ENCODE measurements at regions not wholly inside any gene's neighbourhood (a gene's known extent, or its start where the extent isn't known, plus 50 kb on each side); places are given as distances from the start of the nearest gene placed in this dataset.
A peak's percentile ranks its signal among the peaks of the same experiment; 100 is the strongest.
"Not testable (repeated sequence)": the region's sequence is repeated elsewhere in the genome, so short reads cannot be mapped to it uniquely, and the experiment has no call there.

DNA sequence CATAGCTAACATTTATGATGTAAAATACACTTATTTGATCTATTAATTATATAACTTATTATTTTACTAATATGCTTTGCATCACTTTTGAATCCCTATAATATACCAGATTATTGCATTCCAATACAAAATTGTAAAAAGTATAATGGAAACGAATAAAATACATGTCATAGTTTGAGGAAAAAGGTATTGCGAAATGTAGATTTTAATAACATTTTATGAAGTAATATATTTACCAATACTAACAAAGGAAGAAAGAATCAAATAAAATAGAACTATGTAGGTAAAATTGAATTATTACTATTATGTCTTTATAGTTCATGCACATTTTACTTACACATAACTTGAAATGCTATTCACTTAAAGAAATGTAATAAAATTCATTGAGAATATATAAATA lies 1300.2 kb downstream of the ADGRL3 start:
- no peak for DNase-seq (ENCODE audit: low read depth in 1 of 2, low spot score in 1 of 2)
- in situ Hi-C loops (cut with HindIII; ENCODE audit: low pct_unique_long_range_greater_than_20kb, low sequenced_read_pairs) = no loop called here
- no peak for TF ChIP-seq JUND (IDR thresholded peaks at IDR 0.05; ENCODE audit: low read depth)

GRCh38 chr4:62495032-62495431 lies 1294.9 kb downstream of the ADGRL3 start:
- TF ChIP-seq JUND (IDR thresholded peaks at IDR 0.05; ENCODE audit: low read depth) = no peak
- in situ Hi-C loops (cut with HindIII; ENCODE audit: low pct_unique_long_range_greater_than_20kb, low sequenced_read_pairs) = no loop called here
- DNase-seq (ENCODE audit: low read depth in 1 of 2, low spot score in 1 of 2) = no peak

DNA sequence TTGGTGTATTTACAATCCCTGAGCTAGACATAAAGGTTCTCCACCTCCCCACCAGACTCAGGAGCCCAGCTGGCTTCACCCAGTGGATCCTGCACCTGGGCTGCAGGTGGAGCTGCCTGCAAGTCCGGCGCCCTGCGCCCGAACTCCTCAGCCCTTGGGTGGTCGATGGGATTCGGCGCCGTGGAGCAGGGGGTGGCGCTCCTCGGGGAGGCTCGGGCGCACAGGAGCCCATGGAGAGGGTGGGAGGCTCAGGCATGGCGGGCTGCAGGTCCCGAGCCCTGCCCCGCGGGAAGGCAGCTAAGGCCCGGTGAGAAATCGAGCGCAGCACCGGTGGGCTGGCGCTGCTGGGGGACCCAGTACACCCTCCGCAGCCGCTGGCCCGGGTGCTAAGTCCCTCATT lies 1291.6 kb downstream of the ADGRL3 start:
- in situ Hi-C loops (cut with HindIII; ENCODE audit: low pct_unique_long_range_greater_than_20kb, low sequenced_read_pairs); DNase-seq (ENCODE audit: low read depth in 1 of 2, low spot score in 1 of 2): not testable (repeated sequence)

- TF ChIP-seq JUND (IDR thresholded peaks at IDR 0.05; ENCODE audit: low read depth) = no peak
- in situ Hi-C loops (cut with HindIII; ENCODE audit: low pct_unique_long_range_greater_than_20kb, low sequenced_read_pairs) = no loop called here
- DNase-seq (ENCODE audit: low read depth in 1 of 2, low spot score in 1 of 2) = no peak
Observed at GRCh38 chr4:62490635-62491034, 1290.5 kb downstream of the ADGRL3 start.

GRCh38 chr4:62487016-62487415 lies 1286.9 kb downstream of the ADGRL3 start:
- in situ Hi-C loops (cut with HindIII; ENCODE audit: low pct_unique_long_range_greater_than_20kb, low sequenced_read_pairs) = no loop called here
- no peak for TF ChIP-seq JUND (IDR thresholded peaks at IDR 0.05; ENCODE audit: low read depth)
- DNase-seq (ENCODE audit: low read depth in 1 of 2, low spot score in 1 of 2) = no peak

DNA sequence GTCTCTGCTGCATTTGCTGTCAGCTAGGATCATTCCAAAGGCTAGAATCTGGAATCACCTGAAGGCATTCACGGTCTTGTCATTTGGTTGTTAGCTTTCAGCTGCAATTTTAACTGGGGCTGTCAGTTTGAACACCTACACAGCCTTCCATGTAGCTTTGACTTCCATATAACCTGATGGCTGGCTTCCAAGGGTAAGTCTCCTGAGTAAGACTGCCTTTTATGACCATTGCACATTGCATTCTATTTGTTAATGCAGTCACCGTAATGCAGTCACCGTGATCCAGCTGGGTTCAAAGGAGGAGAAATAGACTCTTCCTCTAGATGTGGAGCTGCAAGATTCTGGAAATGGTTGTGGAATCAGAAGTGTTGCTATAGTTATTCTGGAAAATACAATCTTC lies 1284.2 kb downstream of the ADGRL3 start:
- no peak for DNase-seq (ENCODE audit: low read depth in 1 of 2, low spot score in 1 of 2)
- in situ Hi-C loops (cut with HindIII; ENCODE audit: low pct_unique_long_range_greater_than_20kb, low sequenced_read_pairs) = no loop called here

DNA sequence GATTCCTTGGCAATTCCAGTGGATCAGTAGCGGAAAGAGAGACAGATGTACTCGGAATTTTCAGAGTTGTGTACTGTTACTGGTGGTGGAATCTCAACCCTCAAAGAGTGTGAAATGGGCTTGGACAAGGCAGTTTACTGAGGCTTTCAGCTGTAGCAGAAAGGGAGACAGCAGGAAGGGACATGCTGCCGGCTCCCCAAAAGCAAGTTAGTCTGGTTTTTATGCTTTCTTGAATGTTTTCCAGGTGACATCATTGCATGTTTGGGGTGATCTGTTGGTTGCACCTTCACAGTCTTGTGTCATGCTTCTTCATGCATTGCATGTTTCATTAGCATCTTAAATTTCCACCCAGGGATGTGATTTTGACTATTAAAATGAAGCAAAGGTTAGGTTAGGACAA lies 1282.2 kb downstream of the ADGRL3 start:
- in situ Hi-C loops (cut with HindIII; ENCODE audit: low pct_unique_long_range_greater_than_20kb, low sequenced_read_pairs) = no loop called here
- DNase-seq (ENCODE audit: low read depth in 1 of 2, low spot score in 1 of 2) = peak in 1 of 2 experiments; percentile 44
- no peak for TF ChIP-seq JUND (IDR thresholded peaks at IDR 0.05; ENCODE audit: low read depth)

More for the DNA sequence above, 1284.2 kb downstream of the ADGRL3 start:
- TF ChIP-seq JUND (IDR thresholded peaks at IDR 0.05; ENCODE audit: low read depth) = no peak

GRCh38 chr4:62475596-62475995 lies 1275.5 kb downstream of the ADGRL3 start:
- in situ Hi-C loops (cut with HindIII; ENCODE audit: low pct_unique_long_range_greater_than_20kb, low sequenced_read_pairs) = no loop called here
- DNase-seq (ENCODE audit: low read depth in 1 of 2, low spot score in 1 of 2) = no peak
- no peak for TF ChIP-seq JUND (IDR thresholded peaks at IDR 0.05; ENCODE audit: low read depth)

- no peak for DNase-seq (ENCODE audit: low read depth in 1 of 2, low spot score in 1 of 2)
- TF ChIP-seq JUND (IDR thresholded peaks at IDR 0.05; ENCODE audit: low read depth) = no peak
- in situ Hi-C loops (cut with HindIII; ENCODE audit: low pct_unique_long_range_greater_than_20kb, low sequenced_read_pairs) = no loop called here
Observed at GRCh38 chr4:62474802-62475201, 1274.7 kb downstream of the ADGRL3 start.

DNA sequence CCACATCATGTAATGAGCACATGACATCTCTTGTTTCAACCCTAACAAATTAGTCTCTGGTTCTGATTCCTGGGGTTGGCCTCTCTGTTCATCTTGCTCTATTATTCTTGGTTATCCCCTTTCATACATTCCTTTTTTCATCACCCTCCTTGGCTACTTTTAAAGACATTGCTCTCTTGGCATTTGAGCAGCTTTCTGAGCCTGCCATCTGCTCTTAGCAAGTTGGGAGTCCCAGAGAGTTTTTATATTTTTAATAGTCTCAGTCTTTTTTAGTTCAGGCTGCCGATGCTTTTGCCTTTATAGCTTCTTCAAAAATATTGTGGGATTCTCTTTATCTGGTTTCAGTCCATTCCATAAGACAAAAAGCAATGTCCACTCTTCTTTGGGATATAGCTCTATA lies 1270.9 kb downstream of the ADGRL3 start:
- in situ Hi-C loops (cut with HindIII; ENCODE audit: low pct_unique_long_range_greater_than_20kb, low sequenced_read_pairs) = no loop called here
- no peak for TF ChIP-seq JUND (IDR thresholded peaks at IDR 0.05; ENCODE audit: low read depth)
- DNase-seq (ENCODE audit: low read depth in 1 of 2, low spot score in 1 of 2) = no peak

- no peak for TF ChIP-seq JUND (IDR thresholded peaks at IDR 0.05; ENCODE audit: low read depth)
- in situ Hi-C loops (cut with HindIII; ENCODE audit: low pct_unique_long_range_greater_than_20kb, low sequenced_read_pairs) = no loop called here
- no peak for DNase-seq (ENCODE audit: low read depth in 1 of 2, low spot score in 1 of 2)
Observed at GRCh38 chr4:62470421-62470983, 1270.4 kb downstream of the ADGRL3 start.

DNA sequence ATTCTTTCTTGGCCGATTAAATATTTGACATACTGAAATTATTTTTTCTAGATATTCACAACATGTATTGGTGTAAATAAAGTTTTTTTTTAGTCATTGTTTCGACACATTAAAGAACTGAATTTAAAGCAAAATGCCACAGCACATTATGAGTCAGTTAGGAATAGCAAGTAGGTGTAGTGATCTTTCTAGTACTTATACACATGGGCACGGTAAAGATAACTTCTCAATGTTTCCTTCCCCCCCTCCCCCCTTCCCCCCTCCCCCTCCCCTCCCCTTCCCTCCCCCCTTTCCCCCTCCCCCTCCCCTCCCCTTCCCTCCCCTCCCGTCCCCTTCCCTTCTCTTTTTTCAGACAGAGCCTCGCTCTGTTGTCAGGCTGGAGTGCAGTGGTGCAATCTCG lies 1269.9 kb downstream of the ADGRL3 start:
- TF ChIP-seq JUND (IDR thresholded peaks at IDR 0.05; ENCODE audit: low read depth) = no peak
- in situ Hi-C loops (cut with HindIII; ENCODE audit: low pct_unique_long_range_greater_than_20kb, low sequenced_read_pairs) = no loop called here
- no peak for DNase-seq (ENCODE audit: low read depth in 1 of 2, low spot score in 1 of 2)

GRCh38 chr4:62461961-62462360 lies 1261.8 kb downstream of the ADGRL3 start:
- DNase-seq (ENCODE audit: low read depth in 1 of 2, low spot score in 1 of 2) = no peak
- TF ChIP-seq JUND (IDR thresholded peaks at IDR 0.05; ENCODE audit: low read depth) = no peak
- in situ Hi-C loops (cut with HindIII; ENCODE audit: low pct_unique_long_range_greater_than_20kb, low sequenced_read_pairs) = no loop called here

GRCh38 chr4:62460329-62460728 lies 1260.2 kb downstream of the ADGRL3 start:
- no peak for TF ChIP-seq JUND (IDR thresholded peaks at IDR 0.05; ENCODE audit: low read depth)
- in situ Hi-C loops (cut with HindIII; ENCODE audit: low pct_unique_long_range_greater_than_20kb, low sequenced_read_pairs) = no loop called here
- DNase-seq (ENCODE audit: low read depth in 1 of 2, low spot score in 1 of 2) = no peak

Measured in T47D (cell line).